ENCODE measurements at regions not wholly inside any gene's neighbourhood (a gene's known extent, or its start where the extent isn't known, plus 50 kb on each side); places are given as distances from the start of the nearest gene placed in this dataset.

GRCh38 chr1:29639741-29640427, 403.6 kb downstream of the PTPRU start:
- DNase-seq, result no peak

GRCh38 chr1:29639156-29639736, 402.9 kb downstream of the PTPRU start:
- no peak for DNase-seq

- DNase-seq, result no peak
Observed at GRCh38 chr1:29638281-29638680, 402.0 kb downstream of the PTPRU start.

GRCh38 chr1:29636936-29637335, 400.6 kb downstream of the PTPRU start:
- no peak for DNase-seq

GRCh38 chr1:29635501-29636263, 399.4 kb downstream of the PTPRU start:
- DNase-seq, result no peak

- DNase-seq, result no peak
Observed at GRCh38 chr1:29634746-29635335, 398.5 kb downstream of the PTPRU start.

- no peak for DNase-seq
Observed at GRCh38 chr1:29634324-29634723, 398.0 kb downstream of the PTPRU start.

GRCh38 chr1:29633771-29634170, 397.4 kb downstream of the PTPRU start:
- no peak for DNase-seq

GRCh38 chr1:29632806-29633615, 396.7 kb downstream of the PTPRU start:
- no peak for DNase-seq

GRCh38 chr1:29631836-29632805, 395.8 kb downstream of the PTPRU start:
- no peak for DNase-seq

- DNase-seq, result no peak
Observed at GRCh38 chr1:29631361-29631760, 395.0 kb downstream of the PTPRU start.

GRCh38 chr1:29630756-29631155, 394.4 kb downstream of the PTPRU start:
- no peak for DNase-seq

- no peak for DNase-seq
Observed at GRCh38 chr1:29629814-29630516, 393.6 kb downstream of the PTPRU start.

- DNase-seq, result no peak
Observed at GRCh38 chr1:29629401-29629800, 393.1 kb downstream of the PTPRU start.

GRCh38 chr1:29628190-29628589, 391.9 kb downstream of the PTPRU start:
- DNase-seq, result no peak

- DNase-seq, result no peak
Observed at GRCh38 chr1:29626726-29627125, 390.4 kb downstream of the PTPRU start.

GRCh38 chr1:29626066-29626465, 389.7 kb downstream of the PTPRU start:
- DNase-seq, result no peak

GRCh38 chr1:29625084-29625420, 388.7 kb downstream of the PTPRU start:
- DNase-seq, result no peak

GRCh38 chr1:29624320-29625083, 388.2 kb downstream of the PTPRU start:
- DNase-seq, result no peak

- no peak for DNase-seq
Observed at GRCh38 chr1:29623501-29623900, 387.2 kb downstream of the PTPRU start.
